ENCODE measurements at regions not wholly inside any gene's neighbourhood (a gene's known extent, or its start where the extent isn't known, plus 50 kb on each side); places are given as distances from the start of the nearest gene placed in this dataset.

DNA sequence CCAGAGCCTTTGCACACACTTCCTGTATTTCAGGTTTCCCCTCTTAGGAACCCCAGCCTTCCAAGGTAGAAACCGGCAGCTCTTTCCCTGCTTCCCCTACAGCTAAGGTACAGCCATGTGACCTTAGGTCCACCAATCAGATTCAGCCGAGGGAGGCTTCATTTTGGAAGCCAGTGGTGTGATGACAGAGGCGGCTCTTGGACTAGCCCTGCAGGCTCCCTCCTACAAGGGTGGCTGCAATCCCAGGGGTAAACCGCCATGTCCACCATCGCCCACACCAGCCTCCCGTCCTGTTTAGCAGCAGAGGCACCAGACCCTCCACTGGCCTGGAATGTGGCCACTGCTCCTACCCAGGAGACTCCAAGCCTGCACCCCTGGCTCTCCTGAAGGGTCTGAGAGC, 65.6 kb downstream of the SERPINA3 start:
- no peak for TF ChIP-seq GATA2 (IDR thresholded peaks at IDR 0.05; ENCODE audit: low read depth, low read length)
- no peak for TF ChIP-seq GATA3 (IDR thresholded peaks at IDR 0.05; ENCODE audit: low read depth, low read length)

DNA sequence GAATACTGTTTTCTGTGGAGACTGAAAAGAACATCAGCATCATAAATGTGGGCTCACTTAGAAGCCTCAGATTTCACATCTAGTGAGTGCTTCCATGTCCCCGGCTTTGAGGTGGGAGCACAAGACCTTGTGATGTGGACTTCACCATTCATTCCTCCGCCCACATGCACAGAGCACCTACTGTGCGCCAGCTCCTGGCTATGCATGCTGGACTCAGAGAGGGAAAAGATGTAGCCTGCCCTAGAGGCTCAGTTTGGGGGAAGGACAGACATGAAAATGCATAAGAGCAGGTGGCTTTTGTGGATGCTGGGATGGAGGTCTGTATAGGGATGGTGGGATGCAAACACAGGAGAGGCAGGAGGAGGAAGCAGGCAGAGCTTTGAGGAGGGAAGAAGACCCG, 65.0 kb downstream of the SERPINA3 start:
- TF ChIP-seq GATA3 (IDR thresholded peaks at IDR 0.05; ENCODE audit: low read depth, low read length) (no peak), GATA2 (IDR thresholded peaks at IDR 0.05; ENCODE audit: low read depth, low read length) (no peak)

DNA sequence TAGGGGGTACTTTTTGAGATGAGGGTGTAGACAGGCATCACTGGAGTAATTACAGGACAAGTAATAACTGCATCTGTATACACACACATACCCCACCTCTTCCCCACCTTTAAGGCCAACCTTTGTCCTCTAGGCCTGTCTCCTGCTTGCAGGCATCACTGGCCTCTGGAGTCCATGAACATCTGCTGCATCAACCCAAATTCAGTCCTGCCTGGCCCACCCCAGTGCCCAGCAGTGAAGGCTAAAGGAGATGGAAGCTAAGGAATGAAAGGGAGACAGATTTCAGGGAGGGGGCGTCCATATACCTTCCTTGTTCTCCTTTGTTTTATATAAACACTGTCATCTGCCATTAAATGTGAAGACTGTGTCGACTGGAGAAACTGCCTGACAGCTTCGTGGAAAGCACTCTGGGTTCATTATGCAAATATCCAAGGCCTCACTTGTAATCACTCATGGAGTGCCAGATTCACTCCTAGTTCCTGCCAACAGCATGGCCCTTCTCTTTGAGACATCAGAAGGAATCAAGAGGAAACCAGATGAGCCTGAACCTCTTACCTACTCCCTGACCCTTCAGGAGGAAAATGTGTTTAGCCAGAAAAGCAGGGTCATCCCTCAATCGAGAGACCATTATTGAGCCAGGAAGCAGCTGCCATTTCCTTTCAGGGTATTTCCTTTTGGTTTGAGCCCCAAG, 64.4 kb downstream of the SERPINA3 start:
- TF ChIP-seq GATA3 (IDR thresholded peaks at IDR 0.05; ENCODE audit: low read depth, low read length) = no peak
- no peak for TF ChIP-seq GATA2 (IDR thresholded peaks at IDR 0.05; ENCODE audit: low read depth, low read length)

DNA sequence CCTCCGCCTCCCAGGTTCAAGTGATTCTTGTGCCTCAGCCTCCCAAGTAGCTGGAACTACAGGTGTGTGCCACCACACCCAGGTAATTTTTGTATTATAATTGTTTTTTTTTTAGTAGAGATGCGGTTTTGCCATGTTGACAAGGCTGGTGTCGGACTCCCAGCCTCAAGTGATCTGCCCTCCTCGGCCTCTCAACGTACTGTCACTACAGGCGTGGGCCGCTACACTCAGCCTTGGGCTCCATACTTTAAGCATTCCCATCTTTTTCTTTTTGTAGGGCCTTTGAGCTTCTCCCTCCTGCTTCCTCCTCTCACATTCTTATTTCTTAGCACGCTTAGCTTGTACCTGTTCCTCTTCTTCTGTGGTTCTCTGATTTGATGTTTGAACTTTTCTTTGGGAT, 62.8 kb downstream of the SERPINA3 start:
- no peak for TF ChIP-seq GATA2 (IDR thresholded peaks at IDR 0.05; ENCODE audit: low read depth, low read length)
- no peak for TF ChIP-seq GATA3 (IDR thresholded peaks at IDR 0.05; ENCODE audit: low read depth, low read length)

DNA sequence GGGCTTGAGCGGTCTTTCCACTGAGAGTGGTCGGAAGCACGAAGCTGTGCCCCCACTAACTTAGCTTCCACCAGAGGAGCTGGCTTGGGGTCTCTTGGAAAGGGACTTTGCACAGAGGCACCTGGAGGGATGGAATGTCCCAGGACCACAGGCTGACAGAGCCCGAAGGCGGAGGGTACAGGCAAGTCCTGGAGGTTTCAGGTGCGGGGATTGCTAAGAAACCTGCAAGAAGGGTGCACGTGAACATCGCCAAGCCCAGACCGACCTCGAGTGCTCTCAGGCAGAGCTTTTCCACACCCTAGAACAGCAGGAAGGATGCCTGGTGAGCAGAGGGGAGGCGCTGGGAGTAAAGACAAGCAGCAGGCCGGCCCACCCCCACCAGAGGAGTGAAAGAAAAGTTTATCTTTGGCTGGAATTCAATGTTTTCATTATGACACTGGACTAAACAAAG, 61.6 kb downstream of the SERPINA3 start:
- TF ChIP-seq GATA2 (IDR thresholded peaks at IDR 0.05; ENCODE audit: low read depth, low read length) (no peak), GATA3 (IDR thresholded peaks at IDR 0.05; ENCODE audit: low read depth, low read length) (no peak)

Measured in SH-SY5Y (cell line).